ENCODE measurements at regions not wholly inside any gene's neighbourhood (a gene's known extent, or its start where the extent isn't known, plus 50 kb on each side); places are given as distances from the start of the nearest gene placed in this dataset.

DNA sequence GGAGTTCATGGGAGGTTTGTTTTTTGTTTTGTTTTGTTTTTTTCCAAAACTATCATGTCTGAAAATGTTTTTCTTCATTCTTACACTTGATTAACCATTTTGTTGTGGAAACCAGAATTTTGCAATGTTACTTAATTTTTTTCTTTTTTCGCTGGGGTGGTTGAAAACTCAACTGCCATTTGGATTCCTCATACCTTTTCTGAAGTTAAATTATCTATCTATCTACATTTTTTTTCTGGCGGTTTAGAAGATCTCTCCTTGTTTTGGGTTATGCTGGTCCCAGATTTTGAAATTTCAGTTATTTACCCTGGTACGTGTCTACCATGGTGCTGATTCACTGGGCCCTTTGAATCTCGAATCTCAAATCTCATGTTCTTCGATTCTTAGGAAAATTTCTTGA is 316.2 kb upstream of the SMARCA2 start:
- no TSS peak for BruUV-seq (replicated peaks)
- CTCF ChIA-PET (ENCODE audit: unreplicated experiment) = no interaction called here

DNA sequence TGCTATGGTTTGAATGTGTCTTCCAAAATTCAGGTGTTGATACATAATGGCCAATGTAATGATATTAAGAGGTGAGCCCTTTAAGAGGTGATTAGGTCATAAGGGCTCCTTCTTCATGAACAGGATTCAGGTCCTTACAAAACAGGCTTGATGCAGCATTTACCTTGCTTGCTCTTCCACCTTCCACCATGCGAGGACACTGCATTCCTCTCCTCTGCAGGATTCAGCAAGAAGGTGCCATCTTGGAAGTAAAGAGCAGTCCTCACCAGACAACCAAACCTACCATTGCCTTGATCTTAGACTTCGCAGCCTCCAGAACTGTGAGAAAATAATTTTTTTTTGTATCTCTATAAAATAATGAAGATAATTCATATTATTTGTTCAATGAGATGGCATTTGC is 314.0 kb upstream of the SMARCA2 start:
- no peaks in the 10 kb centered on the region for H3K4me1 ChIP-seq (ENCODE audit: insufficient read depth, low read length, poor library complexity, severe bottlenecking)
- H3K79me2 ChIP-seq (ENCODE audit: insufficient read depth, low read depth, low read length) = no peaks in the 10 kb centered on the region
- no TSS peak for BruUV-seq (replicated peaks)
- no peak for TF ChIP-seq EZH2phosphoT487 (IDR thresholded peaks at IDR 0.05; ENCODE audit: borderline replicate concordance, low read depth, low read length)
- POLR2A ChIA-PET = no interaction called here
- no peak overlapping the region for H2AFZ ChIP-seq (ENCODE audit: low read length)
- H3K9me3 ChIP-seq (ENCODE audit: low read length) = no peaks in the 10 kb centered on the region
- intact Hi-C loops (cut with micrococcal nuclease; ENCODE audit: unreplicated experiment) = loop anchor here (10.0 kb wide), 1 partner anchor 394 kb away; no protein-coding TSS in a partner anchor
- H4K20me1 ChIP-seq (ENCODE audit: insufficient read depth, low read length) = no peaks in the 10 kb centered on the region
- no peak overlapping the region for H3K4me3 ChIP-seq (ENCODE audit: low read depth, low read length, poor library complexity, severe bottlenecking)
- no peaks in the 10 kb centered on the region for H3K9me2 ChIP-seq (ENCODE audit: insufficient read depth, low read length)
- H3K36me3 ChIP-seq (ENCODE audit: insufficient read depth, low read length) = no peaks in the 10 kb centered on the region
- no peak for DNase-seq (ENCODE audit: low spot score)
- no peak overlapping the region for H3K4me2 ChIP-seq (ENCODE audit: low read length)
- CTCF ChIA-PET (ENCODE audit: unreplicated experiment) = no interaction called here
- H3K27ac ChIP-seq (ENCODE audit: low read depth, low read length, poor library complexity, severe bottlenecking) = no peak overlapping the region

More for the DNA sequence above, 316.2 kb upstream of the SMARCA2 start:
- H3K27ac ChIP-seq (ENCODE audit: low read depth, low read length, poor library complexity, severe bottlenecking) = no peak overlapping the region
- no peaks in the 10 kb centered on the region for H3K9me3 ChIP-seq (ENCODE audit: low read length)
- no peaks in the 10 kb centered on the region for H4K20me1 ChIP-seq (ENCODE audit: insufficient read depth, low read length)
- no peak overlapping the region for H3K4me2 ChIP-seq (ENCODE audit: low read length)
- no peak overlapping the region for H2AFZ ChIP-seq (ENCODE audit: low read length)
- POLR2A ChIA-PET = no interaction called here
- no peaks in the 10 kb centered on the region for H3K36me3 ChIP-seq (ENCODE audit: insufficient read depth, low read length)
- H3K79me2 ChIP-seq (ENCODE audit: insufficient read depth, low read depth, low read length) = no peaks in the 10 kb centered on the region
- H3K4me3 ChIP-seq (ENCODE audit: low read depth, low read length, poor library complexity, severe bottlenecking) = no peak overlapping the region
- no peaks in the 10 kb centered on the region for H3K9me2 ChIP-seq (ENCODE audit: insufficient read depth, low read length)
- DNase-seq (ENCODE audit: low spot score) = no peak
- intact Hi-C loops (cut with micrococcal nuclease; ENCODE audit: unreplicated experiment) = no loop called here
- no peaks in the 10 kb centered on the region for H3K4me1 ChIP-seq (ENCODE audit: insufficient read depth, low read length, poor library complexity, severe bottlenecking)
- TF ChIP-seq EZH2phosphoT487 (IDR thresholded peaks at IDR 0.05; ENCODE audit: borderline replicate concordance, low read depth, low read length) = no peak
- TF ChIP-seq, protein P1, sequence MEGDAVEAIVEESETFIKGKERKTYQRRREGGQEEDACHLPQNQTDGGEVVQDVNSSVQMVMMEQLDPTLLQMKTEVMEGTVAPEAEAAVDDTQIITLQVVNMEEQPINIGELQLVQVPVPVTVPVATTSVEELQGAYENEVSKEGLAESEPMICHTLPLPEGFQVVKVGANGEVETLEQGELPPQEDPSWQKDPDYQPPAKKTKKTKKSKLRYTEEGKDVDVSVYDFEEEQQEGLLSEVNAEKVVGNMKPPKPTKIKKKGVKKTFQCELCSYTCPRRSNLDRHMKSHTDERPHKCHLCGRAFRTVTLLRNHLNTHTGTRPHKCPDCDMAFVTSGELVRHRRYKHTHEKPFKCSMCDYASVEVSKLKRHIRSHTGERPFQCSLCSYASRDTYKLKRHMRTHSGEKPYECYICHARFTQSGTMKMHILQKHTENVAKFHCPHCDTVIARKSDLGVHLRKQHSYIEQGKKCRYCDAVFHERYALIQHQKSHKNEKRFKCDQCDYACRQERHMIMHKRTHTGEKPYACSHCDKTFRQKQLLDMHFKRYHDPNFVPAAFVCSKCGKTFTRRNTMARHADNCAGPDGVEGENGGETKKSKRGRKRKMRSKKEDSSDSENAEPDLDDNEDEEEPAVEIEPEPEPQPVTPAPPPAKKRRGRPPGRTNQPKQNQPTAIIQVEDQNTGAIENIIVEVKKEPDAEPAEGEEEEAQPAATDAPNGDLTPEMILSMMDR (conservative IDR thresholded peaks at IDR 0.05; ENCODE audit: low read length) = no peak

DNA sequence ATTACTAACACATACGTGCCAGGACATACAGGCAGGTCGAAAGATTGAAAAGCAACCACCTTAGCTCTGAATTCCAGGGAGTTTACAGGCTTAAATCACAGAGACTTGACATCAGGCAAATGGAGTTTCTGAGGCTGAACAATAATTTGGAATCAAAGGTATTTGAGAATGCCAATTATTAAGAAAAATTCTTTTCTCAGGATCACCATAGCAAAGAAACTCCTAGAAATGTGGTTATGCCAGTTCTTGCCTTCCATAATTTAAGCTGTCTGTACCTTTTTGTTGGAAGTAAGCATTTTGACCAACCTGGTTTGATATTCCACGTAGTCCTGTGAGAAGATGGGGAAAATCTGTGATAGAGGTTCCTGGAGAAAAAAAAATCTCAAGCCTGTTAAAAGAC is 312.4 kb upstream of the SMARCA2 start:
- Histone ChIP-seq H3K9me3 (ENCODE audit: low read length) (no peaks in the 10 kb centered on the region), H4K20me1 (ENCODE audit: insufficient read depth, low read length) (no peaks in the 10 kb centered on the region), H3K4me1 (ENCODE audit: insufficient read depth, low read length, poor library complexity, severe bottlenecking) (no peaks in the 10 kb centered on the region), H3K27ac (ENCODE audit: low read depth, low read length, poor library complexity, severe bottlenecking) (no peak overlapping the region), H2AFZ (ENCODE audit: low read length) (no peak overlapping the region), H3K36me3 (ENCODE audit: insufficient read depth, low read length) (no peaks in the 10 kb centered on the region), H3K4me2 (ENCODE audit: low read length) (no peak overlapping the region), H3K9me2 (ENCODE audit: insufficient read depth, low read length) (no peaks in the 10 kb centered on the region), H3K4me3 (ENCODE audit: low read depth, low read length, poor library complexity, severe bottlenecking) (no peak overlapping the region), H3K79me2 (ENCODE audit: insufficient read depth, low read depth, low read length) (no peaks in the 10 kb centered on the region)
- BruUV-seq (replicated peaks) = no TSS peak
- ChIA-PET POLR2A (no interaction called here), CTCF (ENCODE audit: unreplicated experiment) (no interaction called here)
- TF ChIP-seq, protein P1 (conservative IDR thresholded peaks at IDR 0.05; ENCODE audit: low read length) = no peak
- TF ChIP-seq EZH2phosphoT487 (IDR thresholded peaks at IDR 0.05; ENCODE audit: borderline replicate concordance, low read depth, low read length) = no peak
- intact Hi-C loops (cut with micrococcal nuclease; ENCODE audit: unreplicated experiment) = loop anchor here (10.0 kb wide), 1 partner anchor 392 kb away; no protein-coding TSS in a partner anchor
- no peak for DNase-seq (ENCODE audit: low spot score)

Measured in OCI-LY7 (cell line).